T-helper 17 cell (primary cell): ENCODE measurements at regions not wholly inside any gene's neighbourhood (a gene's known extent, or its start where the extent isn't known, plus 50 kb on each side); places are given as distances from the start of the nearest gene placed in this dataset.

Source experiments
- ATAC-seq: fragments of 150-1000 bp; cut with Tn5 transposase; 2 replicates; pipeline ENCODE4 v1.10.0; 2021; ENCODE audit warnings: mild to moderate bottlenecking, moderate library complexity
- DNase-seq, 3 donors: peaks; one replicate each; pipeline versions ENCODE4 v3.0.0 to v3.0.0-alpha.2; 2020 to 2021
- H3K9me3 ChIP-seq: one replicate; pipeline ENCODE4 v1.7.0; 2013; ENCODE audit warnings: low read length, mild to moderate bottlenecking; ENCODE audit not compliant: control insufficient read depth, poor library complexity, severe bottlenecking
- H3K27ac Mint-ChIP-seq: one replicate; pipeline ENCODE4 v1.8.0; 2022; ENCODE audit warnings: mild to moderate bottlenecking, moderate library complexity, mixed read lengths
- H3K27me3 Mint-ChIP-seq: one replicate; pipeline ENCODE4 v1.8.0; 2022; ENCODE audit warnings: mixed read lengths
- H3K36me3 Mint-ChIP-seq: one replicate; pipeline ENCODE4 v1.8.0; 2022; ENCODE audit warnings: low read depth, mixed read lengths
- H3K4me1 Mint-ChIP-seq: one replicate; pipeline ENCODE4 v1.8.0; 2022; ENCODE audit warnings: mild to moderate bottlenecking, mixed read lengths
- H3K4me3 Mint-ChIP-seq: one replicate; pipeline ENCODE4 v1.8.0; 2022; ENCODE audit warnings: mild to moderate bottlenecking, moderate library complexity, mixed read lengths

- Mint-ChIP-seq H3K27ac (no peak overlapping the region), H3K4me3 (no peak overlapping the region)
- ATAC-seq = no peak
These were observed 128.9 kb upstream of the ERCC6L2 start for GRCh38 chr9:95746408-95747180.

GRCh38 chr9:95742821-95743220 is 132.7 kb upstream of the ERCC6L2 start:
- Mint-ChIP-seq H3K4me3 (no peak overlapping the region), H3K4me1 (no peaks in the 10 kb centered on the region), H3K27me3 (peaks cover 22% of the 10 kb centered on the region), H3K36me3 (no peaks in the 10 kb centered on the region), H3K27ac (no peak overlapping the region)
- H3K9me3 ChIP-seq = no peaks in the 10 kb centered on the region
- DNase-seq = no peak
- ATAC-seq = no peak

More at GRCh38 chr9:95746408-95747180, 128.9 kb upstream of the ERCC6L2 start:
- no peaks in the 10 kb centered on the region for H3K9me3 ChIP-seq
- H3K27me3 Mint-ChIP-seq = peaks cover 24% of the 10 kb centered on the region
- peaks cover 6% of the 10 kb centered on the region for H3K36me3 Mint-ChIP-seq
- DNase-seq = no peak
- H3K4me1 Mint-ChIP-seq = peaks cover 10% of the 10 kb centered on the region

GRCh38 chr9:95741631-95742030 is 133.9 kb upstream of the ERCC6L2 start:
- no peaks in the 10 kb centered on the region for H3K9me3 ChIP-seq
- Mint-ChIP-seq H3K4me1 (no peaks in the 10 kb centered on the region), H3K27ac (no peak overlapping the region), H3K4me3 (no peak overlapping the region), H3K27me3 (peaks cover 30% of the 10 kb centered on the region), H3K36me3 (no peaks in the 10 kb centered on the region)
- ATAC-seq = no peak
- no peak for DNase-seq

GRCh38 chr9:95740217-95741004 is 135.1 kb upstream of the ERCC6L2 start:
- Mint-ChIP-seq H3K4me3 (no peak overlapping the region), H3K36me3 (peaks cover 2% of the 10 kb centered on the region), H3K27me3 (peaks cover 35% of the 10 kb centered on the region), H3K4me1 (no peaks in the 10 kb centered on the region), H3K27ac (no peak overlapping the region)
- DNase-seq (no peak), ATAC-seq (no peak)
- no peaks in the 10 kb centered on the region for H3K9me3 ChIP-seq

- Mint-ChIP-seq H3K27me3 (peaks cover 33% of the 10 kb centered on the region), H3K36me3 (peaks cover 5% of the 10 kb centered on the region), H3K4me1 (peaks cover 2% of the 10 kb centered on the region), H3K27ac (no peak overlapping the region), H3K4me3 (no peak overlapping the region)
- H3K9me3 ChIP-seq = no peaks in the 10 kb centered on the region
- DNase-seq (no peak), ATAC-seq (no peak)
These were observed 137.1 kb upstream of the ERCC6L2 start for GRCh38 chr9:95738438-95738837.

- H3K36me3 Mint-ChIP-seq = peaks cover 5% of the 10 kb centered on the region
- no peaks in the 10 kb centered on the region for H3K9me3 ChIP-seq
- DNase-seq (no peak), ATAC-seq (no peak)
- no peak overlapping the region for H3K4me3 Mint-ChIP-seq
- H3K4me1 Mint-ChIP-seq = peaks cover 2% of the 10 kb centered on the region
- H3K27me3 Mint-ChIP-seq = peaks cover 32% of the 10 kb centered on the region
- H3K27ac Mint-ChIP-seq = no peak overlapping the region
These were observed 138.5 kb upstream of the ERCC6L2 start for GRCh38 chr9:95736891-95737522.

- Mint-ChIP-seq H3K27me3 (peaks cover 29% of the 10 kb centered on the region), H3K36me3 (peaks cover 5% of the 10 kb centered on the region), H3K27ac (no peak overlapping the region), H3K4me3 (no peak overlapping the region), H3K4me1 (peaks cover 2% of the 10 kb centered on the region)
- DNase-seq (no peak), ATAC-seq (no peak)
- no peaks in the 10 kb centered on the region for H3K9me3 ChIP-seq
These were observed 139.1 kb upstream of the ERCC6L2 start for GRCh38 chr9:95736370-95736769.

GRCh38 chr9:95735701-95736100 is 139.8 kb upstream of the ERCC6L2 start:
- Mint-ChIP-seq H3K36me3 (peaks cover 5% of the 10 kb centered on the region), H3K4me1 (peaks cover 2% of the 10 kb centered on the region), H3K27ac (no peak overlapping the region), H3K27me3 (peaks cover 29% of the 10 kb centered on the region), H3K4me3 (no peak overlapping the region)
- no peak for DNase-seq
- H3K9me3 ChIP-seq = no peaks in the 10 kb centered on the region
- no peak for ATAC-seq

GRCh38 chr9:95733741-95734666 is 141.5 kb upstream of the ERCC6L2 start:
- peaks cover 29% of the 10 kb centered on the region for H3K27me3 Mint-ChIP-seq
- no peak overlapping the region for H3K27ac Mint-ChIP-seq
- no peak overlapping the region for H3K4me3 Mint-ChIP-seq
- peaks cover 5% of the 10 kb centered on the region for H3K36me3 Mint-ChIP-seq
- H3K4me1 Mint-ChIP-seq = peaks cover 2% of the 10 kb centered on the region
- H3K9me3 ChIP-seq = no peaks in the 10 kb centered on the region
- ATAC-seq (no peak), DNase-seq (no peak)

GRCh38 chr9:95732802-95733688 is 142.4 kb upstream of the ERCC6L2 start:
- no peak overlapping the region for H3K27ac Mint-ChIP-seq
- no peak for DNase-seq
- H3K4me1 Mint-ChIP-seq = peaks cover 2% of the 10 kb centered on the region
- peaks cover 5% of the 10 kb centered on the region for H3K36me3 Mint-ChIP-seq
- no peak overlapping the region for H3K4me3 Mint-ChIP-seq
- ATAC-seq = no peak
- H3K27me3 Mint-ChIP-seq = peaks cover 28% of the 10 kb centered on the region
- no peaks in the 10 kb centered on the region for H3K9me3 ChIP-seq

GRCh38 chr9:95731876-95732275 is 143.6 kb upstream of the ERCC6L2 start:
- Mint-ChIP-seq H3K4me1 (peaks cover 2% of the 10 kb centered on the region), H3K27ac (no peak overlapping the region)

More at GRCh38 chr9:95731876-95732275, 143.6 kb upstream of the ERCC6L2 start:
- ATAC-seq (no peak), DNase-seq (no peak)
- Mint-ChIP-seq H3K4me3 (no peak overlapping the region), H3K27me3 (peaks cover 18% of the 10 kb centered on the region), H3K36me3 (peaks cover 5% of the 10 kb centered on the region)
- H3K9me3 ChIP-seq = no peaks in the 10 kb centered on the region
